Retinal pigment epithelial cell (primary cell): ENCODE measurements at regions not wholly inside any gene's neighbourhood (a gene's known extent, or its start where the extent isn't known, plus 50 kb on each side); places are given as distances from the start of the nearest gene placed in this dataset.

Experiments used
- DNase-seq: peaks from one replicate; pipeline ENCODE4 v3.0.0-alpha.2; 2010; ENCODE audit warnings: low read depth
- H3K4me3 ChIP-seq: 2 replicates; pipeline ENCODE4 v1.5.1; 2011; ENCODE audit warnings: mild to moderate bottlenecking, low read length, control low read depth, moderate library complexity
- TF ChIP-seq, protein P1 (sequence below): conservative IDR thresholded peaks from 2 replicates; pipeline ENCODE4 v1.5.1; 2011; ENCODE audit warnings: low read depth, low read length, control low read depth, inconsistent platforms

DNA sequence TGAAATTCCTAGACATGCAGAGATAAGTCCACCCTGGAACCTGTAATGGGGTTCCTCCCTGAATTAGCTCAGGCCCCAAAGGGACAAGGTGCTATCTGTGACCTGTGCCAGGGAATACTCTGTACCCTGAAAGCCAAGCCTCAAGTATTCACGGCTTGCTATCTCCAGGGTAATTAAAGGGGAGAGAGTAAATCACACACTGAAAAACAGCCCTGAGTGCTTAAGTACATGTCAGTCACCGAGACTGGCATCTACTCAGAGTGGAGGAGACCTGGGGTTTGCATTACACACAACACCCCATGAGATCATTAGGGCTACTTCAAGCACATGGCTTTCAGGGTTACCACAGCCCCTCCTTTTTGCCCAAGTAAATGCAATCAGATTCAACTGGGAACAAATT is 188.1 kb downstream of the CD83 start:
- TF ChIP-seq, protein P1, sequence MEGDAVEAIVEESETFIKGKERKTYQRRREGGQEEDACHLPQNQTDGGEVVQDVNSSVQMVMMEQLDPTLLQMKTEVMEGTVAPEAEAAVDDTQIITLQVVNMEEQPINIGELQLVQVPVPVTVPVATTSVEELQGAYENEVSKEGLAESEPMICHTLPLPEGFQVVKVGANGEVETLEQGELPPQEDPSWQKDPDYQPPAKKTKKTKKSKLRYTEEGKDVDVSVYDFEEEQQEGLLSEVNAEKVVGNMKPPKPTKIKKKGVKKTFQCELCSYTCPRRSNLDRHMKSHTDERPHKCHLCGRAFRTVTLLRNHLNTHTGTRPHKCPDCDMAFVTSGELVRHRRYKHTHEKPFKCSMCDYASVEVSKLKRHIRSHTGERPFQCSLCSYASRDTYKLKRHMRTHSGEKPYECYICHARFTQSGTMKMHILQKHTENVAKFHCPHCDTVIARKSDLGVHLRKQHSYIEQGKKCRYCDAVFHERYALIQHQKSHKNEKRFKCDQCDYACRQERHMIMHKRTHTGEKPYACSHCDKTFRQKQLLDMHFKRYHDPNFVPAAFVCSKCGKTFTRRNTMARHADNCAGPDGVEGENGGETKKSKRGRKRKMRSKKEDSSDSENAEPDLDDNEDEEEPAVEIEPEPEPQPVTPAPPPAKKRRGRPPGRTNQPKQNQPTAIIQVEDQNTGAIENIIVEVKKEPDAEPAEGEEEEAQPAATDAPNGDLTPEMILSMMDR: no peak
- DNase-seq: no peak
- no peak overlapping the region for H3K4me3 ChIP-seq

DNA sequence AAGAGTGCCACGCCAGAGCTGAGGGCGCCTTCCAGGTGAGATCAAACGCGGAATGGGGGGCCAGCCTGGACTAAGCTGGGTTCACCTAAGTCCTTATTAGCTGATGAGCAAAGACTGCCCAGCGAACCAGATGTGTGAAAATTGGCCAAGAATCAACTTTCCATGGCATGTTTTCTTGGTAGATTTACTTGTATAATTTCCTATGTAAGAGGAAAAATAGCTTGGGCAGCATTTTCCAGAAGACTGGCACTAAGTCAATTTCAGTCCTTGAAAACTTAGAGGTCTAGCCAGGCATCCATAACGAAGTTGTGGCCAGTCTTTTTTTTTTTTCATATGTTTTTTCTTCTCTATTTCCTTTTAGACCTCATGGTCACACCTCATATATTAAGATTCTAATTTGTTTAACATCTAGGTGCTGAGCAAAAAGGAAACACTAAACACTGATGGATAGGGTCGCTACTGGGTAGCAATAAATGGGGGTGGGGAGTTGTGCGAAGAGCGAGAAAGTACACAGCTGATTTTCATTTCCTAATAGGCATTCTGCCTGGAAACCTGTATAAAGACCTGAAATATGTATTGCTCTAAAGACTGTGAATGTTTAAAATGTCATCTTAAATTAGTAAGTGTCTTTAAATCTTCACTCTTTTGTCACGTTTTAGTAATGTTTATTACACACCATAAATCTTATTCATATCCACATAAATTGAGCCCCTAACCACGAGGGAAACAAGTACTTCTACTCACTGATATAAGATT is 188.8 kb downstream of the CD83 start:
- no peak overlapping the region for H3K4me3 ChIP-seq
- DNase-seq: no peak
- TF ChIP-seq, protein P1: no peak

DNA sequence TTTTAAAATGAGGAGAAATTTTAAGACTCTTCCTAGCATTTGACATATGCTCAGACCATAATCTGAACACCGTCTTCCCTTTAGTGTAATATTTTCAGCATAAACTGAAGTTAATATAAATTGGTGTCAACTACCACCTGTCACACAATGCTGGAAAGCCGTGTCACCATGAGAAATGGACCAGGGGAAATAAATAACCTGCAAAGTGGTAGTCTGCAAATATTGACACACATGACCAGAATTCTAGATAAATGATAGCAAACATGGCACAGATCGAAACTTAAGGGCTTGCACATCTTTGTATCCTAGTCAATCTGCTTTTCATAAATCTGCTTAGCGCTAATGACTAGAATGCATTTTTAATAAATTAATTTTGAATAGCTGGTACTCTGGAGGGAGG is 191.9 kb downstream of the CD83 start:
- DNase-seq: no peak
- H3K4me3 ChIP-seq: no peak overlapping the region
- TF ChIP-seq, protein P1: no peak

DNA sequence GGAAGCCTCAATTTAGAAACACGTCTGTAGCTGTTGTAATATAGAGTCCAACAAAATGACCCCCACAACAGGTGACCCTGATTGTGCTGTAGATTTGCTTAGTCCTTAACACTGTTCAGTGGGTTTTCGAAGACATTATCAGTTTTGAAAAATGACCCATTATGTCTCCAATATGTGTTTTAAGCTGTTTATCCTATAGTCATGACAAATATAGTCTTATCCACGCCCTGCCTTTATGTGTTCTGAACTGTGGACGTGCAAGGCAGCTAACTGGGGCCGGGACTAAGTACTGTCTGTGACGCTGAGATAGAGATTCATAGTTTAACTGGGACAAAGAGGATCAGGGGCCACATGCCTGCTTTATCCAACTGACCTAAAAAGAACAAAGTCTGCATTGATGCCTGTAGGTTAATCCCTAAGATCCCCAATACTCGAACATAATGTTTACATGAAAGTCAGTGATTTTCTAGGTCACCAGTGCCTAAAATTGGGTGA is 192.4 kb downstream of the CD83 start:
- no peak for DNase-seq
- H3K4me3 ChIP-seq: no peak overlapping the region
- TF ChIP-seq, protein P1: no peak

DNA sequence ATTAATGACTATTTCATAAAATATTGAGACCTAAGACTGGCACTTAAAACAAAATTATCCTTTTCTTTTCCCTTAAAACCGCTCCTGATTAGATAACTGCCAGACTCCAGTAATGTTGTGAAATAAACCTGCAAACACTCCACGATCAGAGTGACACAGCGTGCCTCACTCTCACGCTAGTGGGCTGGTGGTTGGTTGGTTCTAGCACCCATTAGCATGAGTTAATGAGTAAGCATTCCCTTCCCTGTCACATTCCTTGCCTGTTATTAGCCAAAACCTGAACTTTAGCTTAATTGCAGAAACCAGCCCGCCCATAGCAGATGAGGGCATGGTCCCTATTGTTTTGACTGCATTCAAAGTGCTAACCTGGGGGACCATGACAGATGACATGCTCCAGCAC is 193.4 kb downstream of the CD83 start:
- TF ChIP-seq, protein P1: no peak
- no peak overlapping the region for H3K4me3 ChIP-seq
- DNase-seq: no peak

DNA sequence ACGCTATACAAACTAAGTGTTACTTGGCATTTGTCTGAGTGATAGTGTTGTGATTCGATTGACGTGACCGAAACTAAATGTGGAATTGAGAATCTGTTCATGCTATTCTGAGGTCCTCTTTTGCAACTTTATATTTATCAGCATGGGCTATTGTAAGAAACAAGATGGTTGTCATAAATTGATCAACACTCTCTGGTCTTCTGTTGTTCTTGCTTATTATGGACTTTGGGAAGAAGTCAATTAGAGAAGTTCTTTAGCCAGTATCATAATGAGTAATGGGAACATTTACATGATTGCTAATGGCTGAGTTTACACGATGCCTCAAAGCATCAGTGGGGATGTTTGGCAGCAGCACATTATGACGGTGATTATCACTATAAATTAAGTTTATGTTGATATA is 195.0 kb downstream of the CD83 start:
- TF ChIP-seq, protein P1: no peak
- no peak overlapping the region for H3K4me3 ChIP-seq
- DNase-seq: no peak

DNA sequence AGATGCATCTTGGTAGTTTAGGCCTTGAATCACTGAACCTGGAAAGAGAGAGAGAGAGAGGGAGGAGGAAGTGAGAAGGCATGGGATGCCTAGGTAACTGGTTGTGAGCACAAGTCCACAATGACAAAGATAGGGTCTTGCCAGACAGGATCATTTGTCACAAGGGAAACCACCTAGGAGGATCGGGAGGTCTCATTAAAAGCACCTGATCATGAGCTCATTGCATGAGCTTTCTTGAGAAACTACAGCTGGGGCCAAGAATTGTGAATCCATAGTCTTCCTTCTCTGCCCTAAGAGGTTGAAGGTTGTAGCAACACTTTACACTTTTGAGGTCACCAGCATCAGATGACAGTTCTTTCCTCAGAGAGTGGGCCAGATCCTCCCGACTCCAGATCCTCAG is 195.7 kb downstream of the CD83 start:
- no peak overlapping the region for H3K4me3 ChIP-seq
- TF ChIP-seq, protein P1: no peak
- DNase-seq: no peak
